ENCODE measurements at regions not wholly inside any gene's neighbourhood (a gene's known extent, or its start where the extent isn't known, plus 50 kb on each side); places are given as distances from the start of the nearest gene placed in this dataset.
"Not testable (repeated sequence)": the region's sequence is repeated elsewhere in the genome, so short reads cannot be mapped to it uniquely, and the experiment has no call there.

GRCh38 chr4:72663828-72664227 is 94.8 kb upstream of the ADAMTS3 start:
- no peaks in the 10 kb centered on the region for H3K9me3 ChIP-seq (ENCODE audit: severe bottlenecking)
- no peak overlapping the region for H3K4me3 ChIP-seq (ENCODE audit: severe bottlenecking)
- DNase-seq (ENCODE audit: low spot score) (no peak), ATAC-seq (ENCODE audit: low read depth) (no peak)
- H3K36me3 ChIP-seq (ENCODE audit: low read depth), result no peaks in the 10 kb centered on the region
- no peaks in the 10 kb centered on the region for H3K4me1 ChIP-seq (ENCODE audit: insufficient read depth, poor library complexity, severe bottlenecking)
- no peak for TF ChIP-seq CTCF (IDR thresholded peaks at IDR 0.05; ENCODE audit: poor library complexity, severe bottlenecking)
- H3K27me3 ChIP-seq (ENCODE audit: insufficient read depth, poor library complexity, severe bottlenecking), result peaks cover 11% of the 10 kb centered on the region
- no peak overlapping the region for H3K27ac ChIP-seq (ENCODE audit: poor library complexity, severe bottlenecking)

- Histone ChIP-seq H3K4me1 (ENCODE audit: insufficient read depth, poor library complexity, severe bottlenecking) (no peaks in the 10 kb centered on the region), H3K4me3 (ENCODE audit: severe bottlenecking) (no peak overlapping the region), H3K36me3 (ENCODE audit: low read depth) (no peaks in the 10 kb centered on the region), H3K27me3 (ENCODE audit: insufficient read depth, poor library complexity, severe bottlenecking) (peaks cover 3% of the 10 kb centered on the region), H3K27ac (ENCODE audit: poor library complexity, severe bottlenecking) (no peak overlapping the region), H3K9me3 (ENCODE audit: severe bottlenecking) (no peaks in the 10 kb centered on the region)
- no peak for TF ChIP-seq CTCF (IDR thresholded peaks at IDR 0.05; ENCODE audit: poor library complexity, severe bottlenecking)
- ATAC-seq (ENCODE audit: low read depth) (no peak), DNase-seq (ENCODE audit: low spot score) (no peak)
These were observed 92.8 kb upstream of the ADAMTS3 start for GRCh38 chr4:72661830-72662229.

DNA sequence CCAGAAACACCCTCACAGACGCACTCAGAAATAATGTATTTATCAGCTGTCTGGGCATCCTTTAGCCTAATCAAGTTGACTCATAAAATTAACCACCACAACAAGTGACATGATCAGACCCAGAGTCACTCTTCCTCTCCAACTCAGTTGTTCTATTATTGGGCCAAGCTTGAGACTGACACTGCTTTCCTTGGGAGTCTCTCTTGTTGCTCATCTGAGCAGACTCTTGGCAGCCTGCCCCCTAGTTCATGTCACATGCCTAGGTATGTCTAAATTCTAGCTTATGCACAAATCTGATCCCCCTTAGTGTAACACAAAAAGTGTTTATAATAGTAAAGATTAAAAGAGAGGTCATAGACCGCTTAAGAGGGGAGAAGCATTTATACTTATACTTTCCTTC is 72.6 kb upstream of the ADAMTS3 start:
- Histone ChIP-seq H3K36me3 (ENCODE audit: low read depth) (no peaks in the 10 kb centered on the region), H3K9me3 (ENCODE audit: severe bottlenecking) (no peaks in the 10 kb centered on the region), H3K4me1 (ENCODE audit: insufficient read depth, poor library complexity, severe bottlenecking) (no peaks in the 10 kb centered on the region), H3K4me3 (ENCODE audit: severe bottlenecking) (no peak overlapping the region), H3K27ac (ENCODE audit: poor library complexity, severe bottlenecking) (no peak overlapping the region), H3K27me3 (ENCODE audit: insufficient read depth, poor library complexity, severe bottlenecking) (no peaks in the 10 kb centered on the region)
- no peak for TF ChIP-seq CTCF (IDR thresholded peaks at IDR 0.05; ENCODE audit: poor library complexity, severe bottlenecking)
- DNase-seq (ENCODE audit: low spot score) (no peak), ATAC-seq (ENCODE audit: low read depth) (no peak)

- H3K4me1 ChIP-seq (ENCODE audit: insufficient read depth, poor library complexity, severe bottlenecking); H3K27ac ChIP-seq (ENCODE audit: poor library complexity, severe bottlenecking); H3K27me3 ChIP-seq (ENCODE audit: insufficient read depth, poor library complexity, severe bottlenecking); DNase-seq (ENCODE audit: low spot score); H3K4me3 ChIP-seq (ENCODE audit: severe bottlenecking); H3K9me3 ChIP-seq (ENCODE audit: severe bottlenecking); H3K36me3 ChIP-seq (ENCODE audit: low read depth); ATAC-seq (ENCODE audit: low read depth): not testable (repeated sequence)
These were observed 67.8 kb upstream of the ADAMTS3 start for GRCh38 chr4:72636866-72637265.

DNA sequence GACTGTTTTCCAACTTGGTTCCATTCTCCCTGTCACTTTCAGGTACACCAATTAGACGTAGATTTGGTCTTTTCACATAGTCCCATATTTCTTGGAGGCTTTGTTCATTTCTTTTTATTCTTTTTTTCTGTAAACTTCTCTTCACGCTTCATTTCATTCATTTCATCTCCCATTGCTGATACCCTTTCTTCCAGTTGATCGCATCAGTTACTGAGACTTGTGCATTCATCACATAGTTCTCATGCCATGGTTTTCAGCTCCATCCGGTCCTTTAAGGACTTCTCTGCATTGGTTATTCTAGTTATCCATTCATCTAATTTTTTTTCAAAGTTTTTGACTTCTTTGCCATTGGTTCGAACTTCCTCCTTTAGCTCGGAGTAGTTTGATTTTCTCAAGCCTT is 66.9 kb upstream of the ADAMTS3 start:
- H3K9me3 ChIP-seq (ENCODE audit: severe bottlenecking); H3K4me1 ChIP-seq (ENCODE audit: insufficient read depth, poor library complexity, severe bottlenecking); H3K36me3 ChIP-seq (ENCODE audit: low read depth); H3K27ac ChIP-seq (ENCODE audit: poor library complexity, severe bottlenecking); H3K4me3 ChIP-seq (ENCODE audit: severe bottlenecking); H3K27me3 ChIP-seq (ENCODE audit: insufficient read depth, poor library complexity, severe bottlenecking); DNase-seq (ENCODE audit: low spot score); ATAC-seq (ENCODE audit: low read depth): not testable (repeated sequence)

DNA sequence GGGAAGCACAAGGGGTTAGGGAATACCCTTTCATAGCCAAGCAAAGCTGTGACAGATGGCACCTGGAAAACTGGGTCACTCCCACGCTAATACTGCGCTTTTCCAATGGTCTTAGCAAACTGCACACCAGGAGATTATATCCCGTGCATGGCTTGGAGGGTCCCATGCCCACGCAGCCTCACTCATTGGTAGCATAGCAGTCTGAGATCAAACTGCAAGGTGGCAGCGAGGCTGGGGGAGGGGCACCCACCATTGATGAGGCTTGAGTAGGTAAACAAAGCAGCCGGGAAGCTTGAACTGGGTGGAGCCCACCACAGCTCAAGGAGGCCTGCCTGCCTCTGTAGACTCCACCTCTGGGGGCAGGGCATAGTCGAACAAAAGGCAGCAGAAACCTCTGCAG is 63.2 kb upstream of the ADAMTS3 start:
- H3K4me1 ChIP-seq (ENCODE audit: insufficient read depth, poor library complexity, severe bottlenecking); H3K27me3 ChIP-seq (ENCODE audit: insufficient read depth, poor library complexity, severe bottlenecking); ATAC-seq (ENCODE audit: low read depth); H3K4me3 ChIP-seq (ENCODE audit: severe bottlenecking); H3K9me3 ChIP-seq (ENCODE audit: severe bottlenecking); H3K36me3 ChIP-seq (ENCODE audit: low read depth); H3K27ac ChIP-seq (ENCODE audit: poor library complexity, severe bottlenecking); DNase-seq (ENCODE audit: low spot score): not testable (repeated sequence)
